Glutamatergic neuron (in vitro differentiated cells): ENCODE measurements at regions not wholly inside any gene's neighbourhood (a gene's known extent, or its start where the extent isn't known, plus 50 kb on each side); places are given as distances from the start of the nearest gene placed in this dataset.

Experiments used
- DNase-seq: peaks from one replicate; pipeline ENCODE4 v3.0.0; 2022
- H3K27ac Mint-ChIP-seq: one replicate; pipeline ENCODE4 v1.8.0; 2020; ENCODE audit warnings: mild to moderate bottlenecking, mixed read lengths, inconsistent platforms; ENCODE audit not compliant: unreplicated experiment
- H3K27me3 Mint-ChIP-seq: one replicate; pipeline ENCODE4 v1.8.0; 2020; ENCODE audit warnings: mild to moderate bottlenecking, moderate library complexity, mixed read lengths, inconsistent platforms; ENCODE audit not compliant: unreplicated experiment
- H3K36me3 Mint-ChIP-seq: one replicate; pipeline ENCODE4 v1.8.0; 2020; ENCODE audit warnings: mild to moderate bottlenecking, mixed read lengths, inconsistent platforms; ENCODE audit not compliant: unreplicated experiment
- H3K4me1 Mint-ChIP-seq: one replicate; pipeline ENCODE4 v1.8.0; 2020; ENCODE audit warnings: mild to moderate bottlenecking, low read depth, mixed read lengths, inconsistent platforms; ENCODE audit not compliant: unreplicated experiment
- H3K4me3 Mint-ChIP-seq: one replicate; pipeline ENCODE4 v1.8.0; 2020; ENCODE audit warnings: mild to moderate bottlenecking, mixed read lengths, inconsistent platforms; ENCODE audit not compliant: unreplicated experiment
- H3K9me3 Mint-ChIP-seq: one replicate; pipeline ENCODE4 v1.8.0; 2020; ENCODE audit warnings: mild to moderate bottlenecking, moderate library complexity, mixed read lengths, inconsistent platforms; ENCODE audit not compliant: unreplicated experiment
- TF ChIP-seq, protein P1 (sequence below): fragments of 200-600 bp; sonication (generic); IDR thresholded peaks from one replicate; pipeline ENCODE4 v1.5.0; 2021; ENCODE audit not compliant: partially characterized antibody, unreplicated experiment

DNA sequence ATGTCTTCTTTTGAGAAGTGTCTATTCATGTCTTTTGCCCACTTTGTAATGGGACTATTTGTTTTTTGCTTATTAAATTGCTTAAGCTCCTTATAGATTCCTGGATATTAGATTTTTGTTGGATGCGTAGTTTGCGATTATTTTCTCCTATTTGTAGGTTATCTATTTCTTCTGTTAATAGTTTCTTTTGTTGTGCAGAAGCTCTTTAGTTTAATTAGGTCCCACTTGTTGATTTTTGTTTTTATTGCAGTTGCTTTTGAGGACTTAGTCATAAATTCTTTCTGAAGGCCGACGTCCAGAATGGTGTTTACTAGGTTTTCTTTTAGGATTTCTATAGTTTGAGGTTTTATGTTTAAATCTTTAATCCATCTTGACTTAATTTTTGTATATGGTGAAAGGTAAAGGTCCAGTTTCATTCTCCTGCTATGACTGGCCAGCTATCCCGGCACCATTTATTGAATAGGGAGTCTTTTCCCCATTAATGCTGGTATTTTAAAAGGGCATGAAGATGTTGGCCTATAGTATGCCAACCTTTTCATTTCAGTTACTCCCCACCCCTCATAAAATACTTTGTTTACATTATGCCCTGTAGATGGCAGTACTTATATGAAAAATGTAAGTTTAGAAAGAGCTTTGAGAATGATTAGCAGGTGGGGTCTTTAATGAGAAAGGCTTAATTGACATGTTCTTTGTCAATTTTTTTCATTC lies 62.9 kb upstream of the PSMA6 start:
- H3K36me3 Mint-ChIP-seq = no peaks in the 10 kb centered on the region
- peaks cover 9% of the 10 kb centered on the region for H3K4me1 Mint-ChIP-seq
- no peak for DNase-seq
- no peaks in the 10 kb centered on the region for H3K9me3 Mint-ChIP-seq
- TF ChIP-seq, protein P1, sequence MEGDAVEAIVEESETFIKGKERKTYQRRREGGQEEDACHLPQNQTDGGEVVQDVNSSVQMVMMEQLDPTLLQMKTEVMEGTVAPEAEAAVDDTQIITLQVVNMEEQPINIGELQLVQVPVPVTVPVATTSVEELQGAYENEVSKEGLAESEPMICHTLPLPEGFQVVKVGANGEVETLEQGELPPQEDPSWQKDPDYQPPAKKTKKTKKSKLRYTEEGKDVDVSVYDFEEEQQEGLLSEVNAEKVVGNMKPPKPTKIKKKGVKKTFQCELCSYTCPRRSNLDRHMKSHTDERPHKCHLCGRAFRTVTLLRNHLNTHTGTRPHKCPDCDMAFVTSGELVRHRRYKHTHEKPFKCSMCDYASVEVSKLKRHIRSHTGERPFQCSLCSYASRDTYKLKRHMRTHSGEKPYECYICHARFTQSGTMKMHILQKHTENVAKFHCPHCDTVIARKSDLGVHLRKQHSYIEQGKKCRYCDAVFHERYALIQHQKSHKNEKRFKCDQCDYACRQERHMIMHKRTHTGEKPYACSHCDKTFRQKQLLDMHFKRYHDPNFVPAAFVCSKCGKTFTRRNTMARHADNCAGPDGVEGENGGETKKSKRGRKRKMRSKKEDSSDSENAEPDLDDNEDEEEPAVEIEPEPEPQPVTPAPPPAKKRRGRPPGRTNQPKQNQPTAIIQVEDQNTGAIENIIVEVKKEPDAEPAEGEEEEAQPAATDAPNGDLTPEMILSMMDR = no peak
- no peak overlapping the region for H3K27ac Mint-ChIP-seq
- H3K27me3 Mint-ChIP-seq = no peaks in the 10 kb centered on the region
- no peak overlapping the region for H3K4me3 Mint-ChIP-seq

DNA sequence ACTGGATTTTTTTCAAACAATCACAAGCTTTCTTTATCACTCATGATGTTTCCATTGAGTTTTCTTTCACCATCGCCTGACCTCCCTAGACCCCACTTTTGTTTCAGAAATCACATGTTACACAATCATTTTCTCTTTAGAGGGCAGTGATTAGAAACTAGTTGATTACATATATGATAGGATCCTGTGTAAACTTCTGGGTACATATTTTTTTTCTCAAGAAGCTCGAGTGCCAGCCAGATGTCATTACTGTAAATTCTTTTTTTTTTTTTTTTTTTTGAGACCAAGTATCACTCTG lies 62.4 kb upstream of the PSMA6 start:
- DNase-seq = no peak
- H3K4me1 Mint-ChIP-seq = peaks cover 9% of the 10 kb centered on the region
- no peaks in the 10 kb centered on the region for H3K36me3 Mint-ChIP-seq
- TF ChIP-seq, protein P1 = no peak
- no peaks in the 10 kb centered on the region for H3K27me3 Mint-ChIP-seq
- H3K9me3 Mint-ChIP-seq = no peaks in the 10 kb centered on the region
- no peak overlapping the region for H3K27ac Mint-ChIP-seq
- H3K4me3 Mint-ChIP-seq = no peak overlapping the region

DNA sequence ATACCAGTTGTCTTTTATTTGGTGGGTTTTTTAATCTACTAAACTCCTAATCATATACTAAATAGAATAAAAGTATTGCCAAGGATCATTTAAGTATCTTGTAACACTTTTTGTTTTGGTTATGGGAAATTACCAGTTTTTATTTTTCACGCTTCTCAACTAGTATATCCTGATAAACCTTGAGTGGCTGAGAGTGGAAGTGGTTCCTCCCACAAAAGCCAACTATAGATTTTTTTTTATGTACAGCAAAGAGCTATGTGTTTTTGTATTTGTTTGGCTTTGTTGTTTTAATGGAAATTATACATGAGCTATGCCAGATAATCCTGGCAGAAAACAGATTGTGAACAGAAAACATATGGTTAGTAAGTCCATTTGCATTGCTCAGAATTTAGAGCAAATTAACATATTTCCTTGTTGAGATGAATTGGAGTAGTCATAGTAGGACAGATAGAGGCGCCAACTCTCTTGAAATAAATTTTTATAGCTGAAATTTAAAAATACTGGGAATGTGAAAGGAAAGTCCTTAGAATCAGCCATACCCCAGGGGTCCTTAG lies 60.9 kb upstream of the PSMA6 start:
- H3K27me3 Mint-ChIP-seq = no peaks in the 10 kb centered on the region

DNA sequence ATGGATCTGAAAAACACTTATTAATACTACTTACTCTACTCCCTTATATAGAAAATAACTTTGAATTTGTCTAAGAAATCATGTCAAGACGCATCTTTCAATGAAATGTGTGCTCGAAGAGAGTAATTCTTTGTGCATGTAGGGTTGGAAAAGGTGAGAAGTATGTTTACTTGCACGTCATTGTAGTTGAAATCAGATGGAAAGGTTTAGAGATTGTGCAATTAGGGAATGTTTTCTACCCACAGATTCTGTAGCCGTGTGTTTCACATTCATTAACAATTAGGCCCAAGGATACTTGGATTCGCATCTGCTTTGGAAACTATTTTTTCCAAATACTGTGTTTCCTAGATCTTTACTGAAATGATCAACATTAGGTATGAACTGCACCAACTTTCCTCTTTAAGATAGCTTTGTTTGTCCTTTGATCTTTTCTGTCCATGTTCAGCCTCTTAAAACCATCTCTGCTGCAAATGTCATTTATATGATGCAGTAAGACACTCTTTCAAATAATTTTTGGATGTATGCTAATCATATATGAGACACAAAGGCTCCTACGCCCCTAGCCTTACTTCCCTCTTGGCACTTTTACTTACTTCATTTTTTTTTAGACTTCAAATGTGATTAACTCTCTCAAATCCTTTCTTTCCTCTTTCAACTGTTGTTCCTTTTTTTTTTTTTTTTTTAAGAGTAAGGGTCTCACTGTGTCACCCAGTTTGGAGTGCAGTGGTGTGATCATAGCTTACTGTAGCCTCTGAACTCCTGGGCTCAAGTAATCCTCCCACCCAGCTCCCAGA lies 58.0 kb upstream of the PSMA6 start:
- Mint-ChIP-seq H3K27me3 (no peaks in the 10 kb centered on the region), H3K27ac (no peak overlapping the region), H3K9me3 (no peaks in the 10 kb centered on the region), H3K4me1 (peaks cover 9% of the 10 kb centered on the region), H3K36me3 (no peaks in the 10 kb centered on the region), H3K4me3 (no peak overlapping the region)
- TF ChIP-seq, protein P1 = no peak
- no peak for DNase-seq

More for the DNA sequence above, 60.9 kb upstream of the PSMA6 start:
- DNase-seq = no peak
- Mint-ChIP-seq H3K4me3 (no peak overlapping the region), H3K27ac (no peak overlapping the region), H3K9me3 (no peaks in the 10 kb centered on the region), H3K4me1 (peaks cover 9% of the 10 kb centered on the region), H3K36me3 (no peaks in the 10 kb centered on the region)
- TF ChIP-seq, protein P1 = no peak

DNA sequence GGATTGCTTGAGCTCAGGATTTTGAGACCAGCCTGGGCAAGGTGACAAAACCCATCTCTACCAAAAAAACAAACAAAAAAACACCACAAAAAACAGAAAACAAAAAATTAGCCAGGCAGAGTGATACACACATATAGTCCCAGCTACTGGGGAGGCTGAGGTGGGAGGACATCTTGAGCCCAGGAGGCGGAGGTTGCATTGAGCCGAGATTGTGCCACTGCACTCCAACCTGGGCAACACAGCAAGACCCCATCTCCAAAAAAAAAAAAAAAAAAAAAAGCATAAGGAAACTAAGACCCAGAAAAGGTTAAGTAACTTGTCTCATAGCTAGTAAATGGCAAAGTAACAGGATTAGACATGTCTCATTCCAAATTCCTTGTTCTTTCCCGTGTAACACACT lies 56.3 kb upstream of the PSMA6 start:
- H3K27me3 Mint-ChIP-seq = peaks cover 2% of the 10 kb centered on the region
- no peaks in the 10 kb centered on the region for H3K36me3 Mint-ChIP-seq
- TF ChIP-seq, protein P1 = no peak
- no peaks in the 10 kb centered on the region for H3K9me3 Mint-ChIP-seq
- DNase-seq = no peak
- no peak overlapping the region for H3K4me3 Mint-ChIP-seq
- peaks cover 6% of the 10 kb centered on the region for H3K4me1 Mint-ChIP-seq
- no peak overlapping the region for H3K27ac Mint-ChIP-seq
